GM10266 (cell line): ENCODE measurements at regions not wholly inside any gene's neighbourhood (a gene's known extent, or its start where the extent isn't known, plus 50 kb on each side); places are given as distances from the start of the nearest gene placed in this dataset.

Experiments used
- DNase-seq: peaks from one replicate; pipeline ENCODE4 v3.0.0; 2012; ENCODE audit errors: extremely low spot score
- CTCF ChIP-seq: IDR thresholded peaks from 2 replicates; pipeline ENCODE4 v1.5.1; 2012; ENCODE audit warnings: mild to moderate bottlenecking, low read depth; ENCODE audit not compliant: control insufficient read depth, insufficient read depth; ENCODE audit errors: missing control alignments

DNA sequence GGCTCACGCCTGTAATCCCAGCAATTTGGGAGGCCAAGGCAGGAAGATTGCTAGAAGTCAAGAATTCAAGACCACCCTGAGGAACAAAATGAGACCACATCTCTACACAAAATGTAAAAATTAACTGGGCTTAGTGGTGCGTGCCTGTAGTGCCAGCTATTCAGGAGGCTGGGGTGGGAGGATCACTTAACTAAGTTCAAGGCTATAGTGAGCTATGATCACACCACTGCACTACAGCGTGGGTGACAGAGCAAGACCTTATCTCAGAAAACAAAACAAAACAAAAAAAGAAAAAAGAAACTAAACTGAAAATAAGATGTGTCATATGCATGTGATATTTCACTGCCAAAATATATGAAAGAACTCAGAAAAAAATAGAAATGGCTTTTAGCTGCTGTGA is 243.3 kb upstream of the CCDC54 start:
- no peak for DNase-seq
- TF ChIP-seq CTCF = no peak

DNA sequence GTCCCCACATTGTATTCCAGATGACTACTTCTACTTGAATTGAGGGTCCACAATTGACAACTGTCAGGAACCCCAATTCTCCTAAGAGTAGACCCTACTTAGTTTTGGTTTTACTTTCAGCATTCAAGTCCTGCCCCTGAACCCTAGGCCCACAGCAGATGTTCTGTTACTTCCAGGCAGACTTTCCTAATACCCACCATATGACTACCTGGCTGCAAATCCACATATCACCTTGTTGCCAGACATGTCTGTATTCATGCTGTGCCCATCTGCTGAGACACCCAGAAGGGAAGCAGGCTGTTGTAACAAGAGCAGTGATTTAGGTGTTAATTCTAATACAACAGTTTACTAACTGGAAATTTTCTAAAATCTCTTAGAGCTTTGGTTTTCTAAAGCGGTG is 235.1 kb upstream of the CCDC54 start:
- TF ChIP-seq CTCF = no peak
- DNase-seq = no peak

DNA sequence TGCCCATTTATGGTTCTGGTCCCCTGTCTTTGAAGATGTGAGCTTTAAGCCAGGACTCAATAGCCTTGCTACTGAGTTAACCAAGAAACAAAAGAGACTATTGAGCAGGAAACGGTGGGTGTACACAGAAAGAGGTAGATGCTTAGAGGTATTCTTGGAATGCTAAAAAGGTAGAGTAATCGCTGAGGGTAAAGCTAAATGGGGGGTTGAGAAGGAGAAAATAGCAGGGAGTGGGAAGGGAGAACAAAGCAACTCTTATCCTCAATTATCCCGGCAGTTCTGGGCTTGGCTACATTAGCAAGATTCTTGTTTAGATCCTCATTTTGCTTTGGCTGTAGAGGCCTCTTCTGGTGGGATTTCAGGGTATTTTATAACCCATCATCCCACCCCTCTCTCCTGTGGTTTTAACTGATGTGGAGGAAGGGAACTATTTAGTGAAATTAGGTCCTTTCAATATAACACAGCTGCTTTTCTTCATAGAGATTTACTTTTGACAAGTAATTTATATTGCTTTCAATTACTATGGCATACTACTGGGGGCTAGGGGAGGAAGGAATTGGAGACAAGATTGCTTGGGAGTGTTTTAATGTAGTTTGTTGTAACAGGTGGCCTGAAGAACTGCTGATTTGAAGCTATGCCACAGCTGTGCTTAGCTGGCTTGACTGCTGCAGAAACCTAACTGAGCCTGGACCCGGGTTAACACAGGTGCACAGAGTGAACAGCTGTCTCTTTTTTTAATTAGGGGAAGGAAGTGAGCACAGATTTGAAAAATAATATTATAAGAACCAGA is 234.3 kb upstream of the CCDC54 start:
- TF ChIP-seq CTCF = no peak
- DNase-seq = no peak

DNA sequence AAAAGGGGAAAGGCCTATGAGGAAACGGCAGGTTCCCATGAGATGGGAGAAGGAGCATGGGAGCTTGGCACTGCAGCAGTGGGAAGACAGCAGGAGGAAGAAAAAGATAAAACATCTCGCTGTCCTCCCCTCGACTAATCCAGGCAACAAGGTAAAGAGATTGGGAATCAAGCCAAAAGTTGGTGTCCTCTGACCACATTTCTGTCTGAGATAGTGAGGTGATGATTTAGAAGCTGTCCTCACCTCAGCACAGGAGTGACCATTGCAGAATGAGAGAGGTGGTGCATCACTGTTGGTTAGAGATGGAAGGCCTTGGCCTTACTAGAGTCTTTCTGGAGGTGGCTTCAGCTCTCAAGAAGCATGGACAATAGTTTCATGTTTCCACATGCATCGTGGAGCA is 226.6 kb upstream of the CCDC54 start:
- no peak for DNase-seq
- no peak for TF ChIP-seq CTCF

DNA sequence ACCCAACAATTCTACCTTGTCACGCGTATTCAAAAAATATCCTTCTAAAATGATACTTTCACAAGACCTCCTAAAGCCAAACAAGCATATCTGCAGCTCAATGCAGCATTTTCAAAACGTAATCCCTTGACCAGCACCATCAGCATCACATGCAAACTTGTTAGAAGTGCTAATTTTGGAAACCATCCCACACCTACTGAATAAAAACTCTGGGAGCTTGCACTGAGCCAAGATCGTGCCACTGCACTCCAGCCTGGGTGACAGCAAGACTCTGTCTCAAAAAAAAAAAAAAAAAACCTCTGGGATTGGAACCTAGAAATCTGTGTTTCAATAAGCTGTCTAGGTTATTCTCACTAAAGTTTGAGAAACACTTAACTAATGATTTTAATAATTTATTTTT is 223.3 kb upstream of the CCDC54 start:
- no peak for TF ChIP-seq CTCF

DNA sequence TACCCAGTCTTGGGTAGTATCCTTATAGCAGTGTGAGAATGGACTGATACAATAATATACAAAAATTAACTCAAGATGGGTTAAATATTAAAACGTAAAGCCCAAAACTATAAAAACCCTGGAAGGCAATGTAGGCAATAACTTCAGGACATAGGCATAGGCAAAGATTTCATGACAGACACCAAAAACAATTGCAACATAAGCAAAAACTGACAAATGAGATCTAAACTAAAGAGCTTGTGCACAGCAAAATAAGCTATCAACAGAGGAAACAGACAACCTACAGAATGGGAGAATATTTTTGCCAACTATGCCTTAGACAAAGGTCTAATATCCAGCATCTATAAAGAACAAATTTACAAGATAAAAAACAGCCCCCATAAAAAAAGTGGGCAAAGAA is 204.8 kb upstream of the CCDC54 start:
- TF ChIP-seq CTCF = no peak
- DNase-seq = no peak

More for the DNA sequence above, 223.3 kb upstream of the CCDC54 start:
- no peak for DNase-seq

DNA sequence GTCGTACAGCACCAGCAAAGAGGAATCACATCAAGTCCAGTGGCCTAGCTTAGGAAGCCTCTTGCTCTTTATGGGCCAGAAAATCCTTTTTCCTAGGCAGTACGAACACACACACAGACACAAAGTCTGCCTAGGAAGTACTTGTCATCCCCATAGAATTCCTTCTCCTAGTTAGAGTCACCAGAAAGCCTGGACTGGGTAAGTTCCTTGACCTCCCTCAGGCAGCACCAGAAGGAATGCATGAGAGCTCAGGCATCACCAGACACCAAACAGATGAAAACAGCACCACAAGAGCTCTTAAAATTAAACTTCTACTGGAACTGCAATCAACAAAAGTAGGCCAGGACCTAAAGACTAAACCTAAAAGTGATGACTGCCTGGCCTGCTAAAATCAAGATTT is 192.9 kb upstream of the CCDC54 start:
- TF ChIP-seq CTCF = no peak
- DNase-seq = no peak
